ENCODE measurements at regions not wholly inside any gene's neighbourhood (a gene's known extent, or its start where the extent isn't known, plus 50 kb on each side); places are given as distances from the start of the nearest gene placed in this dataset.

DNA sequence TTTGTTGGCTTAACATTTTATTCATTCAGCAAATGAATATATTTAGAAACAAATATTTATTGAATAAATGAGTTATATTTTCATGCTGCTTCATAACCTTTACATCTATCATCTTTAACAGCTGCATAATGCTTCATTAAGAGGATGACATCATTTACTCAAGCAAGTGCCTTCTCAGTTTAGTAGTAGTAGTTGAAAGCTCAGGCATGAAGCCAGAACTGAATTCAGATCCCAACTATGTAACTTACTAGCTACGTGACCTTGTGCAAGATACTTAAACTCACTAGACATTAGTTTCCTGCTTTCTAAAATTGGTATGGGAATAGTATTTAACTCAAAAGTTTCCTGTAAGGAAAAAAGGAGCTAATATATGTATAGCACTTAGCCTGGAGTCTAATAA, 90.3 kb downstream of the TMPRSS5 start:
- TF ChIP-seq GLIS3 (CRISPR knock-in tag; IDR thresholded peaks at IDR 0.05) (no peak), ZNF8 (CRISPR knock-in tag; IDR thresholded peaks at IDR 0.05) (no peak), PPARA (CRISPR knock-in tag; IDR thresholded peaks at IDR 0.05; ENCODE audit: borderline replicate concordance) (no peak), OSR1 (CRISPR knock-in tag; IDR thresholded peaks at IDR 0.05) (no peak), TCF4 (CRISPR knock-in tag; IDR thresholded peaks at IDR 0.05; ENCODE audit: borderline replicate concordance) (no peak)
- TF ChIP-seq, protein P1, sequence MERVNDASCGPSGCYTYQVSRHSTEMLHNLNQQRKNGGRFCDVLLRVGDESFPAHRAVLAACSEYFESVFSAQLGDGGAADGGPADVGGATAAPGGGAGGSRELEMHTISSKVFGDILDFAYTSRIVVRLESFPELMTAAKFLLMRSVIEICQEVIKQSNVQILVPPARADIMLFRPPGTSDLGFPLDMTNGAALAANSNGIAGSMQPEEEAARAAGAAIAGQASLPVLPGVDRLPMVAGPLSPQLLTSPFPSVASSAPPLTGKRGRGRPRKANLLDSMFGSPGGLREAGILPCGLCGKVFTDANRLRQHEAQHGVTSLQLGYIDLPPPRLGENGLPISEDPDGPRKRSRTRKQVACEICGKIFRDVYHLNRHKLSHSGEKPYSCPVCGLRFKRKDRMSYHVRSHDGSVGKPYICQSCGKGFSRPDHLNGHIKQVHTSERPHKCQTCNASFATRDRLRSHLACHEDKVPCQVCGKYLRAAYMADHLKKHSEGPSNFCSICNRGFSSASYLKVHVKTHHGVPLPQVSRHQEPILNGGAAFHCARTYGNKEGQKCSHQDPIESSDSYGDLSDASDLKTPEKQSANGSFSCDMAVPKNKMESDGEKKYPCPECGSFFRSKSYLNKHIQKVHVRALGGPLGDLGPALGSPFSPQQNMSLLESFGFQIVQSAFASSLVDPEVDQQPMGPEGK (CRISPR knock-in tag; IDR thresholded peaks at IDR 0.05; ENCODE audit: borderline replicate concordance) = no peak
